IPS-NIHi7 (cell line): ENCODE measurements at regions not wholly inside any gene's neighbourhood (a gene's known extent, or its start where the extent isn't known, plus 50 kb on each side); places are given as distances from the start of the nearest gene placed in this dataset.
"Not testable (repeated sequence)": the region's sequence is repeated elsewhere in the genome, so short reads cannot be mapped to it uniquely, and the experiment has no call there.

Experiments
- DNase-seq: peaks from one replicate; pipeline ENCODE4 v3.0.0; 2012; ENCODE audit warnings: mixed read lengths; ENCODE audit errors: extremely low spot score

DNA sequence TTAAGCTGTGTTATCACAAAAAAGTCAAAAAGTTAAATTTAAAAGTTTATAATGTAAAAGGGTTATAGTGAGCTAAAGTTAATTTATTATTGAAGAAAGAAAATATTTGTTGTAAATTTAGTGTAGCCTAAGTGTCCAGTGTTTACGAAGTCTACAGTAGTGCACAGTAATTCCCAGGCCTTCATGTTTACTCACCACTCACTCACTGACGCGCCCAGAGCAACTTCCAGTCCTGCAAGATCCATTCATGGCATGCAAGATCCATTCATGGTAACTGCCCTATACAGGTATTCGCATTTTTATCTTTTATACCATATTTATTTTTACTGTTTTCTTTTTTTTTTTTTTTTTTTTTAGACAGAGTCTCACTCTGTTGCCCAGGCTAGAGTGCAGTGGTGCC lies 69.5 kb downstream of the TPRA1 start:
- DNase-seq, result no peak

DNA sequence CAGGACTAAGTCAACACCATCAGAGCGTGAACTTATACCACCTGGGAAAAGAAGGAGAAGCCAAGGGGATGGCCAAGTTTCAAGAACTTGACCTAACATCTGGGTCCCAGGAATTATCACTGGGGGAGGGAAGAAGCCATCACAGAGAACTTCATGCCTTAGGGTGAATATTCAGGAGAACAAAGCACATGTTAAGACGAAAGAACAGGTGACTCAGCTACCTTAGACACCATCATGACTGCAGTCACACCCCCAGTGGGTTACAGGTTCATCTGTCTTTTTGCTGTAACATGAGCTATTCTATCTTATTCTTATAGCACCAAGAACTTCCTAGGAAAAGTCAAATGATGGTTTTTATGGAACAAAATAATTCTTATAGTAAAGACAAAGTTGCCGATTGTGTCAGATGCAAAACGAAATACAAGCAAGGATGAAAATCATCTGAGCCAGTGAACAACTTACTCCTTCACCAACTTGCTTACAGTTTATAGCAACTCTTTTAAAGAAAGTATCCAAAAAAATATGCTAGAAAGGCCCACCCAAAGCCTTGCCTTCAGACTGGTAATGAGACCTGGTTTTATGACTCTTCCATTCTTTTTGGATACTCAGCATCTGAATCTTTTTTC lies 72.0 kb downstream of the TPRA1 start:
- no peak for DNase-seq

- DNase-seq, result no peak
Observed at GRCh38 chr3:127512256-127512655, 78.3 kb downstream of the TPRA1 start.

DNA sequence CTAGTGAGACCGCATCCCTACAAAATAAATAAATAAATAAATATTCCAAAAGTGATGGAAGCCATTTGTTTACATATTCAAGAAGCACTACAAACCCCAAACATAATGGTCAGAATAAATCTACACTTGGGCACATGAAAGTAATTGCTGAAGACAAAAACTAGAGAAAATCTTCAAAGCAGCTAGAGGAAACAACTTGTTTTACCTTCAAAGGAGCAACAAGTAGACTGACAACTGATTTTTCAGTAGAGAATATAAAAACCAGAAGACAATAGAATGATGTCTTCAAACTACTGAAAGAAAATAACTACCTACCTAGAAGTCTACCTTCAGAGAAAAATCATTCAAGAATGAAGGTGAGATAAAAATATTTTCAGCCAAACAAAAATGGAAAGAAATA lies 89.4 kb downstream of the TPRA1 start:
- no peak for DNase-seq

DNA sequence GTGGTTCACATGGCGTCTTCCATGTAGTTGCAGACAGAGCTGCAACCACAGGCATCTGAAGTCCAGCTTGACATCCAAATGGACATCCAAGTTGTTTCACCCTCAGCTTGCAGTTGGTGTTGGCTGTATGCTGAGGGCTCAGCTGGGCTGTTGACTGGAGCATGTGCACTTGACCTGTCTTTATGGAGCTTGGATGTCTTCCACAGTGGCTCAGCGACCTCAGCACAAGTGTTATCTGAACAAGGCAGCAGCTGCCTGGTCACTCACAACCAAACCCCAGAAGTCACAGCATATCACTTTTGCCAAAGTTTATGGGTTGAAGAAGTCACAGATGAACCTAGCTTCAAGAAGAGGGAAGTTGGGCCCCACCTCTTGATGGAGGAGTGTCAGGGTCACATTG lies 92.9 kb downstream of the TPRA1 start:
- DNase-seq, result no peak

- DNase-seq, result no peak
Observed at GRCh38 chr3:127497166-127497565, 93.4 kb downstream of the TPRA1 start.

- no peak for DNase-seq
Observed at GRCh38 chr3:127495821-127496655, 94.5 kb downstream of the TPRA1 start.

GRCh38 chr3:127493924-127494646 lies 96.4 kb downstream of the TPRA1 start:
- no peak for DNase-seq

- no peak for DNase-seq
Observed at GRCh38 chr3:127492426-127492825, 98.1 kb downstream of the TPRA1 start.

DNA sequence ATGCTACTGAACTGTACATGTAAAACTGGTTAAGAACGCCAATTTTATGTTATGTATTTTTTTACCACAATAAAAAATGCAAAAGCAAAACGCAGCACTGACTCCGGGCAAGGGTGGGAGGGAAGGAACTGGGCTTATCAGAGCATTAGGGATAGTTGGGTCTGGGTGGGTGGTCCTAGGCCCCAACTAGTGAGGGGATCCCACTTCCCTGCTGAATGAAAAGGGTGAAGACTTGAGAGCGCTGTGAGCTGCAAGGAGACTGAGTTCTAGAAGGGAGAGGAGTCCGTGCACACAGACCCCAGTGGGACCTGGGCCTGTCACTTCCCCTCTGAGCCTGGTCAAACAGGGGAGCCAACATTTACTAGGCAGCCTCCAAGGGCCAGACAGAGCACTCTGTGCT lies 98.6 kb downstream of the TPRA1 start:
- DNase-seq, result no peak

DNA sequence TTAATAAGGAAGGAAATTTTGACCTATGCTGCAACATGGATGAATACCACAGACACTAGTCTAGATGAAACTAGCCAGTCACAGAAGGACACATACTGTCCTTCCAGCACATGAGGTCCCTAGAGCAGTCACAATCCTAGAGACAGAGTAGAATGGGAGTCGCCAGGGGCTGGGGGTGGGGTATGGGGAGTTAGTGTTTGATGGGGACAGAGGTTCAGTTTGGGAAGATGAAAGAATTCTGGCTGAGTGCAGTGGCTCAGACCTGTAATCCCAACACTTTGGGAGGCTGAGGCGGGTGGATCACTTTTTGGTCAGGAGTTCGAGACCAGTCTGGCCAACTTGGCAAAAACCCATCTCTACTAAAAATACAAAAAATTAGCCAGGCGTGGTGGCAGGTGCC lies 99.2 kb downstream of the TPRA1 start:
- DNase-seq, result no peak

DNA sequence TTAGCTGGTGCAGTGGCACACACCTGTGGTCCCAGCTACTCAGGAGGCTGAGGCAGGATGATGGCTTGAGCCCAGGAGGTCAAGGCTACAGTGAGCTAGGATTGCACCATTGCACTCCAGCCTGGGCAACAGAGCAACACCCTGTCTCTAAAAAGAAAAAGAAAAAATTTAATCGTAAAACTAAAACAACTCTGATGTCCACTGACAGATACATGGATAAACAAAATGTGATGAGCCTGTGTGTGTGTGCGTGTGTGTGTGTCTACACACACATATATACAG lies 99.6 kb downstream of the TPRA1 start:
- DNase-seq, result not testable (repeated sequence)

DNA sequence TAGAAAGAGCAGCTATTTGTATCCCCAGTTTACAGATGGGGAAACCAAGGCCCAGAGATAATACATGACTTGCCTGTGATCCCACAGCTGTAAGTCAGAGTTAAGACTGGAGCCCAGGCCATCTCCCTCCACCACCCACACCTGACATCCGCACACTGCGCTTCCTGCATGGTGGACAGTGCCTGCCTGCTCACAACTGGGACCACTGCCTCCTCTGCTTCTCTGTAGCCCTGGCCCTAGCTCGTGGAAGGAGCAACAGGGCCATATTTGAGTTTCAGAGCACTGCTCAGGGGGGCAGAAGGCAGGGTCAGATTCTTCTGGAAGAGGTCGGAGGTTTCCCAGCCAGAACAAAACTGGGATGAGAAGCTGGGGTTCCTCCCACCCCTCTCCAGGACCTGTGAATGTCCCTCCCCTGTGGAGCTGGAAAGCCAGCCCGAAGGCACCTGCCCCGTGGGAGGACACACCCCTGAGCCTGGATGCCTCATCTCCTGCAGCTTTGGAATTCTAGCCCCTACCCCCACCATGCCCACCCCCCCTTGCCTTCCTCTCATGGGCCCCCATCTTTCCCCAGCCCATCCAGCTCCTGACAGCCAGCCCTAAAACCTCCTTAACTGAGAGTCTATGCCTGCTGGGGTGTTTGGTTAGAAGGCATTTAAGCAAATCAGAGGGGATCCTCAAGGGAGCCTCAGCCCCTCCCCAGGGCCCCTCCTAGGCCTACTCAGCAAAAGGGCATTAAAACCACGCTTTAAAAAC lies 100.1 kb downstream of the TPRA1 start:
- no peak for DNase-seq

DNA sequence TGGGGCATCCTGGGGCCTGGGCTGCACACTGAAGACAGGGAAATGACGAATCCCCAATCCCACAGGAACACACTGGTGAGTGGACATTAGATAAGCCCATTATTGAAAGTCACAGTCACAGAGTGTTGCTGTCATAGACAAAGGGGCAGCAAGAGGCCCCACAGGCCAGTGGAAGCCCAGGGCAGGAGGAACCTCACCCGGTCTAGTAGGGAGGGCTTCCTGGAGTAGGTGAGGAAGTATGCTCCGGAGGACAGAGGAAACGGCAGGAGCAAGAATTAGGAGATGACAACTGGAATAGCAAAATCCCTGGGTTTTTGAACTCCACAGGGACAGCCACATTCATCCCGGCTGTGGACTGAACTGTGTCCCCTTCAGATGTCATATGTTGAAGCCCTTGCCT lies 101.2 kb downstream of the TPRA1 start:
- DNase-seq, result no peak

DNA sequence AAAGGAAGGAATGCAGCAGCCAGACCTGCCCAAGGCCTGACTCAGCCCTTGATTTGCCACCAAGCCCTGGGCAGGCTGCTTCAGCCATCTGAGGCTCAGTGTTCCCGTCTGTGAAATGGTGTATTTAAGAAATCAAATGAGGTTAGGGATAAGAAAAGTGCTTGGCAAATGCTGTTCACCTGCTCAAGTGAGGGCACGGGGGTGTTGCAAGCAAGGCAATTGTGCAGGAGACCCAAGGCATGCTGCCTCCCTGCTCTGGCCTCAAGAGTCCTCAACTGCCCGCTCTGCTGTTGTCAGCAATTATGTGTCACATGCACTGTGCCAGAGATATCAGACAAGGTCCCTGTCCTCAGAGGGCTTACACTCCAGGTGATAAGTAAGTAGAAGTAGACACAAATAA lies 101.8 kb downstream of the TPRA1 start:
- DNase-seq, result no peak

- no peak for DNase-seq
Observed at GRCh38 chr3:127488141-127488672, 102.3 kb downstream of the TPRA1 start.

DNA sequence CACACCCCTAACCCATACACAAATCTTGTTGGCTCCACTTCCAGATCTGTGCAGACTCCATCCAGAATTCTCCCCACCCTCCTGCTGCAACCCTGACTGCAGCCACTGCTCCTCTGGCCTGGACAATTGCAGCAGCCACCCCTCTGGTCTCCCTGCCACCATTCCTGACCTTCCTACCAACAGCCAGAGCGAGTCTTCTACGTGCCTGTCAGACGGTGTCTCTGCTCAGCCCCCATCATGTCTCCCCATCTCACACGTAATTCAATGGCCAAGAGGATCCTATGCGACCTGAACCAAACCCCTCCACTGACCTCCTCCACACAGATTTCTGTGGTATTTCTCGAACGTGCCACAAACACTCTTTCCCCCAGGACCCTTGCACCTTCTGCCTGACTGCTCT lies 103.3 kb downstream of the TPRA1 start:
- DNase-seq, result no peak

DNA sequence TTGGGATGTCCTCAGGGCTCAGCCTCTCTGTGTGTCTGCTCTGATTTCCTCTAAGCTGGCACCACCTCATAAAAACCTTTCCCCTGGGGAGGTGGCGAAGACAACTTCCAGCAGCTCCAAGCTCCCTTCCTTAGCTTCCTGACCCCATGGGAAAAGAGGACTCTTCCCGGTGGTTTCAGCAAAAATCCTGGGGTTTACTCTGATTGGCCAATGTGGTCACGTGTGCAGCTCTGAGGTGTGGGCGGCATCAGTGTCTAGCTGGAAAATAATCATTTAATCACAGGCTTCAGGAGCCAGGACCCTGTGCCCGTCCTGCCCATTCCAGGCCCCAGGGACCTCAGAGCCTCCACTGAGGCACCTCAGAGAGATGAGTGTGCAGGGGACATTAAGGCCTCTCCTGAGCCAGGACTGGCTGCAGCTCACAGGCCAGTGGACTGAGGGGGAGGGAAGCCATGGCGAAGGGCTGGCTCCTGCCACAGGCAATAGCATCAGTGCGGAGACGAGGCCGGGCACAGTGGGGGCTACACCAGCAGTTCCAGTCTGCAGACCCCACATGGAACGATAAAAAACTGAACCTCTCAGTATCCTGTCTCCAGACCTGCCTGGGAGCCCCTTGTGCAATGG lies 104.1 kb downstream of the TPRA1 start:
- DNase-seq, result no peak

- no peak for DNase-seq
Observed at GRCh38 chr3:127485396-127486170, 105.0 kb downstream of the TPRA1 start.

GRCh38 chr3:127484601-127485388 lies 105.7 kb downstream of the TPRA1 start:
- no peak for DNase-seq
